ENCODE measurements at regions not wholly inside any gene's neighbourhood (a gene's known extent, or its start where the extent isn't known, plus 50 kb on each side); places are given as distances from the start of the nearest gene placed in this dataset.

- ATAC-seq, result no peak
- Histone ChIP-seq H3K27me3 (no peaks in the 10 kb centered on the region), H3K4me1 (no peaks in the 10 kb centered on the region), H3K4me3 (no peak overlapping the region), H3K9me3 (no peaks in the 10 kb centered on the region), H3K36me3 (replicated peaks in 1 of 2; ENCODE audit: insufficient read depth in 1 of 2, low read depth in 2 of 2) (no peaks in the 10 kb centered on the region), H3K27ac (no peak overlapping the region)
- 81 to 88% methylated on average over 5 of the region's 5 CpGs for WGBS, 2 donors
- no peak for DNase-seq
- TF ChIP-seq CTCF (IDR thresholded peaks at IDR 0.05) (no peak), POLR2A (IDR thresholded peaks at IDR 0.05) (no peak)
- intact Hi-C loops (cut with DNase I), result no loop called here
Measured at GRCh38 chr6:168734523-168734922, 293.5 kb downstream of the SMOC2 start.

- Histone ChIP-seq H3K4me3 (no peak overlapping the region), H3K27ac (no peak overlapping the region), H3K36me3 (replicated peaks in 1 of 2; ENCODE audit: insufficient read depth in 1 of 2, low read depth in 2 of 2) (no peaks in the 10 kb centered on the region), H3K4me1 (no peaks in the 10 kb centered on the region), H3K27me3 (no peaks in the 10 kb centered on the region), H3K9me3 (no peaks in the 10 kb centered on the region)
- TF ChIP-seq CTCF (IDR thresholded peaks at IDR 0.05) (no peak), POLR2A (IDR thresholded peaks at IDR 0.05) (no peak)
- ATAC-seq (no peak), DNase-seq (no peak)
- intact Hi-C loops (cut with DNase I), result no loop called here
- WGBS, 2 donors, result 64 to 79% methylated on average over 8 of the region's 8 CpGs
Measured at GRCh38 chr6:168732676-168733075, 291.7 kb downstream of the SMOC2 start.

GRCh38 chr6:168730931-168731716 lies 290.1 kb downstream of the SMOC2 start:
- ATAC-seq (no peak), DNase-seq (no peak)
- TF ChIP-seq POLR2A (IDR thresholded peaks at IDR 0.05), result no peak
- no peak for TF ChIP-seq CTCF (IDR thresholded peaks at IDR 0.05)
- H3K27ac ChIP-seq, result no peak overlapping the region
- 68 to 74% methylated on average over 14 of the region's 14 CpGs for WGBS, 2 donors
- H3K9me3 ChIP-seq, result no peaks in the 10 kb centered on the region
- intact Hi-C loops (cut with DNase I), result no loop called here
- no peak overlapping the region for H3K4me3 ChIP-seq
- no peaks in the 10 kb centered on the region for H3K36me3 ChIP-seq (replicated peaks in 1 of 2; ENCODE audit: insufficient read depth in 1 of 2, low read depth in 2 of 2)
- H3K27me3 ChIP-seq, result no peaks in the 10 kb centered on the region
- H3K4me1 ChIP-seq, result no peaks in the 10 kb centered on the region

- whole genome bisulfite sequencing, 2 donors, result 69 to 84% methylated on average over 2 of the region's 2 CpGs
- no peak for ATAC-seq
- intact Hi-C loops (cut with DNase I), result no loop called here
- H3K27me3 ChIP-seq, result no peaks in the 10 kb centered on the region
- H3K27ac ChIP-seq, result no peak overlapping the region
- no peaks in the 10 kb centered on the region for H3K36me3 ChIP-seq (replicated peaks in 1 of 2; ENCODE audit: insufficient read depth in 1 of 2, low read depth in 2 of 2)
- no peak overlapping the region for H3K4me3 ChIP-seq
- no peak for TF ChIP-seq CTCF (IDR thresholded peaks at IDR 0.05)
- TF ChIP-seq POLR2A (IDR thresholded peaks at IDR 0.05), result no peak
- H3K4me1 ChIP-seq, result no peaks in the 10 kb centered on the region
- DNase-seq, result no peak
- no peaks in the 10 kb centered on the region for H3K9me3 ChIP-seq
Measured at GRCh38 chr6:168728056-168728455, 287.1 kb downstream of the SMOC2 start.

GRCh38 chr6:168726312-168726856 lies 285.4 kb downstream of the SMOC2 start:
- TF ChIP-seq POLR2A (IDR thresholded peaks at IDR 0.05) (no peak), CTCF (IDR thresholded peaks at IDR 0.05) (no peak)
- Histone ChIP-seq H3K27me3 (no peaks in the 10 kb centered on the region), H3K4me1 (no peaks in the 10 kb centered on the region), H3K4me3 (no peak overlapping the region), H3K36me3 (replicated peaks in 1 of 2; ENCODE audit: insufficient read depth in 1 of 2, low read depth in 2 of 2) (no peaks in the 10 kb centered on the region), H3K27ac (no peak overlapping the region), H3K9me3 (no peaks in the 10 kb centered on the region)
- intact Hi-C loops (cut with DNase I), result no loop called here
- 84 to 85% methylated on average over 10 to 12 of the region's 12 CpGs for WGBS, 2 donors
- ATAC-seq, result no peak
- DNase-seq, result no peak

Data from body of pancreas (tissue), 4 donors.